Uterus (tissue), 3 donors: ENCODE measurements at regions not wholly inside any gene's neighbourhood (a gene's known extent, or its start where the extent isn't known, plus 50 kb on each side); places are given as distances from the start of the nearest gene placed in this dataset.

Source experiments
- DNase-seq, 2 donors: peaks; one replicate each; pipeline ENCODE4 v3.0.0-alpha.2; 2019 to 2020
- H3K27ac ChIP-seq, 2 donors: fragments of 200-600 bp; sonication (generic); 1 replicate in 1 of 2; 2 replicates in 1 of 2; pipeline ENCODE4 v1.5.1; 2016 to 2018
- H3K27me3 ChIP-seq, 2 donors: fragments of 200-600 bp; sonication (generic); one replicate each; pipeline ENCODE4 v1.5.1; 2018 to 2019; ENCODE audit warnings: control low read depth in 1 of 2
- H3K36me3 ChIP-seq, 2 donors: fragments of 200-600 bp; sonication (generic); one replicate each; pipeline ENCODE4 v1.5.1; 2019; ENCODE audit warnings: control low read depth in 1 of 2
- H3K4me1 ChIP-seq, 2 donors: fragments of 200-600 bp; sonication (generic); one replicate each; pipeline ENCODE4 v1.5.1; 2018 to 2019; ENCODE audit warnings: control low read depth in 1 of 2
- H3K4me3 ChIP-seq, 2 donors: fragments of 200-600 bp; sonication (generic); 1 replicate in 1 of 2; 2 replicates in 1 of 2; pipeline ENCODE4 v1.5.1; 2018 to 2019; ENCODE audit warnings: mild to moderate bottlenecking in 1 of 2
- H3K9me3 ChIP-seq, 2 donors: fragments of 200-600 bp; sonication (generic); one replicate each; pipeline ENCODE4 v1.5.1; 2019; ENCODE audit warnings: control low read depth in 1 of 2
- POLR2A ChIP-seq, 2 donors: fragments of 450-650 bp; IDR thresholded peaks; one replicate each; pipeline ENCODE4 v1.6.1; 2016; ENCODE audit warnings: antibody characterized with exemption in 2 of 2, mild to moderate bottlenecking in 1 of 2, moderate library complexity in 1 of 2
- intact Hi-C: fragments of 100-400 bp; cut with DNase I; formaldehyde crosslinking; loops from one replicate; pipeline ENCODE4 v1.15.1; 2023; ENCODE audit warnings: low total_unique reads
- TF ChIP-seq, protein P1 (sequence below), 4 experiments: fragments of 200-600 bp in 2 of 4; fragments of 450-650 bp in 2 of 4; sonication (generic) in 2 of 4; IDR thresholded peaks; one replicate each; pipeline ENCODE4 v1.5.1; 2016 to 2019; ENCODE audit warnings: antibody characterized with exemption in 4 of 4, mild to moderate bottlenecking in 2 of 4, moderate library complexity in 1 of 4
- donor health status: DM: yes; HTN: yes; CAD: no.

DNA sequence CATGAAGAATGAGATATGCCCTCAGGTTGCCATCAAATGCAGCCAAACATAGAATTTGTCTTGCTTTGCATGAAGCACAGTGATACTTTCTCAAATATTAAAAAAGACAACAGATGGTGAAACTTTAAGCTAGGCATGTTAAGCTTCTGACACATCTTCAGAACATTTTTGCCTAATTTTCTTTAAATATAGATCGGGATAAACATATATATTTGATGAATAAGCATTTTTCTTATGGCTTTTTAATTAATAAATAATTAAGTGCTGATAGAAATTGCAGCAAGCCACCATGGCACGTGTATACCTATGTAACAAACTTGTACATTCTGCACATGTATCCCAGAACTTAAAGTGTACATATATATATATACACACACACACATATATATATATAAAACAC, 831.2 kb upstream of the PCDH10 start:
- intact Hi-C loops = no loop called here

DNA sequence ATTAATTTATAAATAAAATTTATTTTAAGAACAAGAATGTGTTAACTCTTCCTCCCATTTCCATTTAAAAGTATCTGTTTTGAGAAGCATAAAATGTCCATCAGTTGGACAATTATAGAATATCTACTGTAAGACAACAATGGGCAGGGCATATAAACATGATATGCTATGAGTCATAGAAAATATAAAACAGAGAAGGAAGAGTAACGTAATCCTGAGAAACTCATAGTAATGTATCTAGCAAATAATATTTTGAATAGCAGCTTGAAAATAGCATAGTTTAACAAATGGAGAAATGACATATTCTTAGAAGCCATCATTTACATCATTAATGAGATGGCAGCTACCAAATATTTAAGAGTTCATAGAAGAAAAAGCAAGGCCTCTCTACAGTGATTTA, 820.3 kb upstream of the PCDH10 start:
- intact Hi-C loops = no loop called here
- no peak for TF ChIP-seq POLR2A (IDR thresholded peaks at IDR 0.05)
- TF ChIP-seq, protein P1, sequence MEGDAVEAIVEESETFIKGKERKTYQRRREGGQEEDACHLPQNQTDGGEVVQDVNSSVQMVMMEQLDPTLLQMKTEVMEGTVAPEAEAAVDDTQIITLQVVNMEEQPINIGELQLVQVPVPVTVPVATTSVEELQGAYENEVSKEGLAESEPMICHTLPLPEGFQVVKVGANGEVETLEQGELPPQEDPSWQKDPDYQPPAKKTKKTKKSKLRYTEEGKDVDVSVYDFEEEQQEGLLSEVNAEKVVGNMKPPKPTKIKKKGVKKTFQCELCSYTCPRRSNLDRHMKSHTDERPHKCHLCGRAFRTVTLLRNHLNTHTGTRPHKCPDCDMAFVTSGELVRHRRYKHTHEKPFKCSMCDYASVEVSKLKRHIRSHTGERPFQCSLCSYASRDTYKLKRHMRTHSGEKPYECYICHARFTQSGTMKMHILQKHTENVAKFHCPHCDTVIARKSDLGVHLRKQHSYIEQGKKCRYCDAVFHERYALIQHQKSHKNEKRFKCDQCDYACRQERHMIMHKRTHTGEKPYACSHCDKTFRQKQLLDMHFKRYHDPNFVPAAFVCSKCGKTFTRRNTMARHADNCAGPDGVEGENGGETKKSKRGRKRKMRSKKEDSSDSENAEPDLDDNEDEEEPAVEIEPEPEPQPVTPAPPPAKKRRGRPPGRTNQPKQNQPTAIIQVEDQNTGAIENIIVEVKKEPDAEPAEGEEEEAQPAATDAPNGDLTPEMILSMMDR (IDR thresholded peaks at IDR 0.05) = no peak
- Histone ChIP-seq H3K27me3 (no peaks in the 10 kb centered on the region), H3K4me1 (no peaks in the 10 kb centered on the region), H3K36me3 (no peaks in the 10 kb centered on the region), H3K4me3 (no peak overlapping the region), H3K9me3 (no peaks in the 10 kb centered on the region), H3K27ac (no peak overlapping the region)
- DNase-seq = no peak

More for the DNA sequence above, 831.2 kb upstream of the PCDH10 start:
- no peak overlapping the region for H3K27ac ChIP-seq
- no peaks in the 10 kb centered on the region for H3K27me3 ChIP-seq
- TF ChIP-seq, protein P1 (IDR thresholded peaks at IDR 0.05) = no peak
- no peak for TF ChIP-seq POLR2A (IDR thresholded peaks at IDR 0.05)
- no peak for DNase-seq
- no peak overlapping the region for H3K4me3 ChIP-seq
- H3K4me1 ChIP-seq = no peaks in the 10 kb centered on the region
- no peaks in the 10 kb centered on the region for H3K9me3 ChIP-seq
- H3K36me3 ChIP-seq = no peaks in the 10 kb centered on the region

DNA sequence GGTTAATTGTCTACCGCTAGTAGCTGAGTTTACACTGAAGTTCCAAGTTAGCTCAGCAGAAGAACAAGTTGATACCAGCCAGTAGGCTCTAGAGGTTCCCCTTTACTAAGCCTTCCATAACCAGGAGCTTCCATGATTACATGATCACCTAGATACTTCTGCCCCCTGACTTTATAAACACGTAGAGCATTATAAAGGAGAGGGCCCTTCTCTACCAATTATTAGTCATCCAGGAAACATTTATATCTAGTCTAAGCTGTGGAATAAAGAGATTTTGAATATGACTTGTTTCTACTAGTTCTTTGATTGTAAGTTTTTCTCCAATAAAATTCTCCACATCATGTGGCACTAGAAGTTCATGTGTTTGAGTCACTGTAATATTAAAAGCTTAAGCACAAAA, 818.1 kb upstream of the PCDH10 start:
- no peaks in the 10 kb centered on the region for H3K36me3 ChIP-seq
- TF ChIP-seq POLR2A (IDR thresholded peaks at IDR 0.05) = no peak
- TF ChIP-seq, protein P1 (IDR thresholded peaks at IDR 0.05) = no peak
- no peak for DNase-seq
- intact Hi-C loops = no loop called here
- no peak overlapping the region for H3K27ac ChIP-seq
- no peaks in the 10 kb centered on the region for H3K27me3 ChIP-seq
- no peak overlapping the region for H3K4me3 ChIP-seq
- H3K4me1 ChIP-seq = no peaks in the 10 kb centered on the region
- H3K9me3 ChIP-seq = no peaks in the 10 kb centered on the region

GRCh38 chr4:132332932-132333723, 816.0 kb upstream of the PCDH10 start:
- TF ChIP-seq POLR2A (IDR thresholded peaks at IDR 0.05) = no peak
- TF ChIP-seq, protein P1 (IDR thresholded peaks at IDR 0.05) = no peak

GRCh38 chr4:132333724-132334047, 815.4 kb upstream of the PCDH10 start:
- Histone ChIP-seq H3K27ac (no peak overlapping the region), H3K4me3 (no peak overlapping the region), H3K27me3 (no peaks in the 10 kb centered on the region), H3K36me3 (no peaks in the 10 kb centered on the region), H3K4me1 (no peaks in the 10 kb centered on the region), H3K9me3 (no peaks in the 10 kb centered on the region)
- TF ChIP-seq POLR2A (IDR thresholded peaks at IDR 0.05) = no peak
- TF ChIP-seq, protein P1 (IDR thresholded peaks at IDR 0.05) = no peak
- intact Hi-C loops = no loop called here
- DNase-seq = no peak

More at GRCh38 chr4:132332932-132333723, 816.0 kb upstream of the PCDH10 start:
- Histone ChIP-seq H3K4me3 (no peak overlapping the region), H3K9me3 (no peaks in the 10 kb centered on the region), H3K4me1 (no peaks in the 10 kb centered on the region), H3K36me3 (no peaks in the 10 kb centered on the region), H3K27ac (no peak overlapping the region), H3K27me3 (no peaks in the 10 kb centered on the region)
- intact Hi-C loops = no loop called here
- DNase-seq = no peak
